GM19025 (cell line): ENCODE measurements at regions not wholly inside any gene's neighbourhood (a gene's known extent, or its start where the extent isn't known, plus 50 kb on each side); places are given as distances from the start of the nearest gene placed in this dataset.
"Not testable (repeated sequence)": the region's sequence is repeated elsewhere in the genome, so short reads cannot be mapped to it uniquely, and the experiment has no call there.

ENCODE experiments used
- ATAC-seq: cut with Tn5 transposase; IDR thresholded peaks from one replicate; pipeline ENCODE4 v1.9.1; 2021; ENCODE audit warnings: mild to moderate bottlenecking, low read depth, moderate library complexity; ENCODE audit not compliant: unreplicated experiment

GRCh38 chr2:67614454-67614853, 217.3 kb downstream of the ETAA1 start:
- no peak for ATAC-seq

- no peak for ATAC-seq
Observed at GRCh38 chr2:67616749-67617148, 219.6 kb downstream of the ETAA1 start.

DNA sequence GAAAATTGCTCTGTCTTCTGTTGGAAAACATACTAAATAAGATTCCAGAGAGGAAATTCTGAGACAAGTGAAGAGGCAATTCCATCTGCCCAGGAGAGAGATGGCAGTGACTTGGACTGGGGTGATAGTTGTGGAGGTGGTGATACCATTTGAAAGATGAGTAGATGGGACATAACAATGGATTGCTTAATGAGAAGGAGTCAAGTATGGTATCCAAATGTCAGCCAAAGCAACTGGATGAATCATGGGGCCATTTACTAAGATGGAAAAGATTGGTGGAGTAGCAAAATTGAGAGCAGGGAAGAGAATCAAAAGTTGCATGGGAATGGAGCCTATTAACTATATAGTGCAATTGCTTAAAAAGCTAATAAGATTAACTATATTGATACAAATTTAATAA, 222.1 kb downstream of the ETAA1 start:
- ATAC-seq = no peak

- not testable (repeated sequence) for ATAC-seq
Observed at GRCh38 chr2:67623741-67624140, 226.6 kb downstream of the ETAA1 start.

DNA sequence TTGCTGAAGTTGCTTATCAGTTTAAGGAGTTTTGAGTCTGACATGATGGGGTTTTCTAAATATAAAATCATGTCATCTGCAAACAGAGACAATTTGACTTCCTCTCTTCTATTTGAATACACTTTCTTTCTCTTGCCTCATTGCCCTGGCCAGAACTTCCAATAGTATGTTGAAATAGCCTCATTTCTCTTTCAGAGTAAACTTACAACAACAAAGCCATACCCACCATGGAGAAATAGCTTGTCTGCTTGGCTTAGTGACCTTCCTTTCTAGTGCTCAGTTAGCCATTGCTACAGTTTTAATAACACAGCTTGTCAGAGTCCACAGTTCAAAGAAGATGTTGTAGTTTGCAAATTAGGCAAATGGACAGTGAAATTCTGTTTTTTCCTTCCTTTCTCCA, 228.0 kb downstream of the ETAA1 start:
- ATAC-seq = no peak

- ATAC-seq = no peak
Observed at GRCh38 chr2:67625690-67626475, 228.8 kb downstream of the ETAA1 start.

DNA sequence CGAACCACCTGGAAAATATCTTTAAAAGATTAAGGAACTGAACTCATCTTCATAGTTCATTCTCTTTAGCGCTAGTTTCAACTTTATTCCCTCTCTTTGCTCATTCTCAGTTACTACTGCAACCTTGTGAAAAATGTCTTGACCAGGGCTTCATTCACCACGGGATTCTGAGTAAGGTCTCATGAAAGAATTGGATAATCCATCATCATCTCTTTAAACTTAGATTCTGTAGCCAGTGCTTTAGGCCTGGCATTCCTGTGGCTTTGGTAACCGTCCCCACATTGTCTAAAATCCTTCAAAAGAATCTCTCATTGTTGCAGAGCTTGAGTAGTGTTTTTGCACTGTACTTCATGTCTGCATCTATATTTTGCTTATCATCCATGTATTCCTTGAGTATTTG, 229.5 kb downstream of the ETAA1 start:
- ATAC-seq = no peak

DNA sequence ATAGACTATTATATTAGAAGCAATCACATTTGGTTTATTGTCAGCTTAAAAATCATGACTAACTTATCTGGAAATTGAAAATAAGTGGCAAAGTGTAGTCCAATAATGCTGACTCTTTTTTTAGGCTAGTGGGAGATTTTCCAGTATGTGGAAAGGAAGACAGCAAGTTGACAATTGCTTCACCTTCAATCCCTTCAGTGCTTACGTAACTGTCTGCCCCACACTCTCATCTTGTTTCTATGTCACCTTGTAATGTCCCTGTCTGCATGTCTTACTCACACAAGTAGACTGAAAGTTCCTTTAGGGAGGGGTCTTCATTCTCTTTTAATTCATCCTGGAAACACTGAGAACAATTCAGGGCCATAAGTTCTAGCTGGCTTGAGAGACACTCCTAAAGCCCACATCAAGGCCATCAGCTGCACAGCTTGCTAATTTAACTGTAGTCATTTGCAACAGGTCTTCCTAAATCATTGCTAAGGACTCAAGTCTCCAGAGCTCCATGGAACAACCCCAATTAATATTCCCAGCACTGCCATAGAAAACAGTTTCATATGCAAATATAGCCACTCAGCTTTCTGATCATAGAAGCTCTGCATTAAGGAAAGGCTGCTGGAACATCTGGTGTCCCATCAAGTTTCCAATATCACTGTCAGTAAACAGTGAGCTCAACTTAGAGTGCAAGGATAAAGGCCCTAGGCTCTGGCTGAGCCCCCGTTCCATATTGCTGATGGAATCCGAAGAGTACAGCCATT, 230.5 kb downstream of the ETAA1 start:
- no peak for ATAC-seq

GRCh38 chr2:67628892-67629291, 231.8 kb downstream of the ETAA1 start:
- ATAC-seq = no peak

DNA sequence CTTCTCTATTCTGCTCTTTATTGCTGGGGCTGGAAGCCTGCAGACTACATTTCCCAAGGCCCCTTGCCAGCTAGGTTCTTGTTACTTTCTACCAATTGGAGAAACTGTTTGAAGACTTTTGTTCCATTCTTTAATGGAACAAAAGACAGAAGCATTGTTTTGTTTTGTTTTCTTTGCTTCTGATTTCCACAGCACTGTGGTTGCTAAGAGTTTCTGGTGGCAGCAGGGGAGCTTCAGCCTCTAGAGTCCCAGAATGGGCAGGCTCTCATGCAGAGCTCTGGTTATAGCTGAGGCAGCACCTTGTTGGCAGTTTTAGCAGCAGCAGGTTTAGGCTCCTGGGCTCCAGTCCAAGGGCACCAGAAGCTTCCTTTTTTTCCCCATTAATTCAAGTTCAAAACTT, 234.3 kb downstream of the ETAA1 start:
- ATAC-seq = no peak

GRCh38 chr2:67633212-67633856, 236.2 kb downstream of the ETAA1 start:
- no peak for ATAC-seq

GRCh38 chr2:67638146-67638545, 241.0 kb downstream of the ETAA1 start:
- ATAC-seq = no peak

- no peak for ATAC-seq
Observed at GRCh38 chr2:67641312-67642045, 244.3 kb downstream of the ETAA1 start.

GRCh38 chr2:67642046-67642382, 244.9 kb downstream of the ETAA1 start:
- ATAC-seq = no peak

DNA sequence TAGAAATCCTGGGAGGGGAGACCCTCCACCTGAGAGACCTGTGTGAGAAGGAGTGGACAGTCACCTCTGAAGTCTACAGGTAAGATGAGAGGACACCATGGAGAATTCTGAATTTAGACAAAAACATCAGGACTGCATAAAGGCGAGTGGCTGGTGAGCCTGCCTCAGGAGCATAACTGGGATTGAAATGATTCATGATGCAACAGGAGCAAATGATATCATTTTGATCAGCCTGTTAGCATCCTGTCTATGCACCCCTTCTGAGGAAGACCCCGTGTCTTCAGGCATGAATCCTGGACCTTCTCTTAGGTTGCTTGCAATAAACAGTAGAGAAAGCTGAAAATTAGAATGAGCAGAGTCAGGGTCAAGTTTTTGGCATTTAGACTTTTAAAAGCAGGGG, 245.8 kb downstream of the ETAA1 start:
- ATAC-seq = no peak

- ATAC-seq = no peak
Observed at GRCh38 chr2:67645280-67646138, 248.4 kb downstream of the ETAA1 start.

- ATAC-seq = no peak
Observed at GRCh38 chr2:67646714-67647333, 249.7 kb downstream of the ETAA1 start.

GRCh38 chr2:67649331-67650261, 252.5 kb downstream of the ETAA1 start:
- no peak for ATAC-seq
